ENCODE measurements at regions not wholly inside any gene's neighbourhood (a gene's known extent, or its start where the extent isn't known, plus 50 kb on each side); places are given as distances from the start of the nearest gene placed in this dataset.
"Not testable (repeated sequence)": the region's sequence is repeated elsewhere in the genome, so short reads cannot be mapped to it uniquely, and the experiment has no call there.

GRCh38 chr3:30328935-30329334, 277.5 kb upstream of the TGFBR2 start:
- not testable (repeated sequence) for TF ChIP-seq CTCF (conservative IDR thresholded peaks at IDR 0.05; ENCODE audit: low read depth in 2 of 2); EZH2phosphoT487 (IDR thresholded peaks at IDR 0.05; ENCODE audit: unreplicated experiment); EZH2 (IDR thresholded peaks at IDR 0.05; ENCODE audit: low read depth, unreplicated experiment); POLR2AphosphoS5 (IDR thresholded peaks at IDR 0.05; ENCODE audit: low read depth); JUNB (IDR thresholded peaks at IDR 0.05; ENCODE audit: unreplicated experiment)
- TF ChIP-seq, protein P1, sequence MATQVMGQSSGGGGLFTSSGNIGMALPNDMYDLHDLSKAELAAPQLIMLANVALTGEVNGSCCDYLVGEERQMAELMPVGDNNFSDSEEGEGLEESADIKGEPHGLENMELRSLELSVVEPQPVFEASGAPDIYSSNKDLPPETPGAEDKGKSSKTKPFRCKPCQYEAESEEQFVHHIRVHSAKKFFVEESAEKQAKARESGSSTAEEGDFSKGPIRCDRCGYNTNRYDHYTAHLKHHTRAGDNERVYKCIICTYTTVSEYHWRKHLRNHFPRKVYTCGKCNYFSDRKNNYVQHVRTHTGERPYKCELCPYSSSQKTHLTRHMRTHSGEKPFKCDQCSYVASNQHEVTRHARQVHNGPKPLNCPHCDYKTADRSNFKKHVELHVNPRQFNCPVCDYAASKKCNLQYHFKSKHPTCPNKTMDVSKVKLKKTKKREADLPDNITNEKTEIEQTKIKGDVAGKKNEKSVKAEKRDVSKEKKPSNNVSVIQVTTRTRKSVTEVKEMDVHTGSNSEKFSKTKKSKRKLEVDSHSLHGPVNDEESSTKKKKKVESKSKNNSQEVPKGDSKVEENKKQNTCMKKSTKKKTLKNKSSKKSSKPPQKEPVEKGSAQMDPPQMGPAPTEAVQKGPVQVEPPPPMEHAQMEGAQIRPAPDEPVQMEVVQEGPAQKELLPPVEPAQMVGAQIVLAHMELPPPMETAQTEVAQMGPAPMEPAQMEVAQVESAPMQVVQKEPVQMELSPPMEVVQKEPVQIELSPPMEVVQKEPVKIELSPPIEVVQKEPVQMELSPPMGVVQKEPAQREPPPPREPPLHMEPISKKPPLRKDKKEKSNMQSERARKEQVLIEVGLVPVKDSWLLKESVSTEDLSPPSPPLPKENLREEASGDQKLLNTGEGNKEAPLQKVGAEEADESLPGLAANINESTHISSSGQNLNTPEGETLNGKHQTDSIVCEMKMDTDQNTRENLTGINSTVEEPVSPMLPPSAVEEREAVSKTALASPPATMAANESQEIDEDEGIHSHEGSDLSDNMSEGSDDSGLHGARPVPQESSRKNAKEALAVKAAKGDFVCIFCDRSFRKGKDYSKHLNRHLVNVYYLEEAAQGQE (IDR thresholded peaks at IDR 0.05; ENCODE audit: unreplicated experiment), result not testable (repeated sequence)

Measured in GM23338 (cell line).